Prostate gland (tissue), 2 donors: ENCODE measurements at regions not wholly inside any gene's neighbourhood (a gene's known extent, or its start where the extent isn't known, plus 50 kb on each side); places are given as distances from the start of the nearest gene placed in this dataset.

Experiments used
- CTCF ChIP-seq, 4 experiments: fragments of 200-600 bp in 2 of 4; fragments of 450-650 bp in 2 of 4; sonication (generic) in 2 of 4; IDR thresholded peaks; 1 replicate in 3 of 4; 2 replicates in 1 of 4; pipeline ENCODE4 v1.5.1; 2016 to 2019; ENCODE audit warnings: antibody characterized with exemption in 4 of 4, mild to moderate bottlenecking in 2 of 4, moderate library complexity in 2 of 4
- POLR2A ChIP-seq: fragments of 450-650 bp; IDR thresholded peaks from one replicate; pipeline ENCODE4 v1.6.1; 2016; ENCODE audit warnings: antibody characterized with exemption, mild to moderate bottlenecking
- POLR2AphosphoS5 ChIP-seq: sonication (generic); formaldehyde crosslinking; IDR thresholded peaks from one replicate; pipeline ENCODE4 v1.6.1; 2017; ENCODE audit warnings: antibody characterized with exemption

GRCh38 chr4:97404876-97405523 is 738.3 kb downstream of the STPG2 start:
- TF ChIP-seq CTCF (IDR thresholded peaks at IDR 0.05) (no peak), POLR2A (no peak), POLR2AphosphoS5 (no peak)
